HG03103 (cell line): ENCODE measurements at regions not wholly inside any gene's neighbourhood (a gene's known extent, or its start where the extent isn't known, plus 50 kb on each side); places are given as distances from the start of the nearest gene placed in this dataset.
"Not testable (repeated sequence)": the region's sequence is repeated elsewhere in the genome, so short reads cannot be mapped to it uniquely, and the experiment has no call there.

Experiments used
- ATAC-seq: cut with Tn5 transposase; IDR thresholded peaks from one replicate; pipeline ENCODE4 v1.9.1; 2021; ENCODE audit warnings: low read depth; ENCODE audit not compliant: unreplicated experiment

DNA sequence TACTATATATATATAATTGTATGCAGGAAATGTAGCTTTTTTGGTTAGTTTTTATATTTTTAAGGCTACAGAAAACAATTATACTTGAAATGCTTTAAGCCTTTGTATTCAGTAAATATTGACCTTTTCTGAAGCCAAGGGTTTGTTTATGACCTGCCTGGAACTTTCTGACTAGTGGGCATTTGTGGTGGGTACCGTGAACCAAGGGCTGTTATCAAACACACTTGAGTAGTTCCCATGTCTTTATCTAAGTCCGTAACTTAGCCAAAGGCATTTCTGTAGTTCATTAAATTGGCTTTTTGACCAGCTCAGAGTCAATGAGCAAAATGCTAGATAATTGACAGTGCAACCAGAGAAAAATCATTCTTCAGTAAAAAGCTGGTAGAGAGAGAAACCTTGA, 1444.2 kb upstream of the SLC10A2 start:
- ATAC-seq, result no peak

DNA sequence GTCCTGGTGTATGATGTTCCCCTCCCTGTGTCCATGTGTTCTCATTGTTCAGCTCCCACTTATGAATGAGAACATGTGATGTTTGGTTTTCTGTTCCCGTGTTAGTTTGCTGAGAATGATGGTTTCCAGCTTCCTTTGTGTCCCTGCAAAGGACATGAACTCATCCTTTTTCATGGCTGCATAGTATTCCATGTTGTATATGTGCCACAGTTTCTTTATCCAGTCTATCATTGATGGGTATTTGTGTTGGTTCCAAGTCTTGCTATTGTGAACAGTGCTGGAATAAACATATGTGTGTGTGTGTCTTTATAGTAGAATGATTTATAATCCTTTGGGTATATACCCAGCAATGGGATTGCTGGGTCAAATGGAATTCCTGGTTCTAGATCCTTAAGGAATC, 1427.3 kb upstream of the SLC10A2 start:
- not testable (repeated sequence) for ATAC-seq

DNA sequence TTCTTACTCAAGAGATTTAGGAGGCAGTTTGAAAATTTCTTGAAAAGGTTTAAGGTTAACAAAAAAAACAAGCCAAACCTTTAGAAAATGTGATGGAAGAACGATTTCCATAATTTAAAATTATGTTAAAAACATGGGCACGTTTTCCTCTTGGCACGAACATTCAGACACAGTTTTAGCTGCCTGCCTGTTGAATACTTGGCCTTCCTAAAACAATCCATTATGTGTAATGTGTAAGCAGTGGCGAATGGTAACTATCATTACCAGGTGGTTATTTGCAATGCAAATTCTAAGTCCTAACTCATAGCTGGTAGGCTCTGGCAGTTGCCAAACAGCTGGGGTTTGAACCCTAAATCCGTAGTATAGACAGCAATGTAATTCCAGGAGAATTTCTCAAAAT, 1425.7 kb upstream of the SLC10A2 start:
- ATAC-seq, result no peak

DNA sequence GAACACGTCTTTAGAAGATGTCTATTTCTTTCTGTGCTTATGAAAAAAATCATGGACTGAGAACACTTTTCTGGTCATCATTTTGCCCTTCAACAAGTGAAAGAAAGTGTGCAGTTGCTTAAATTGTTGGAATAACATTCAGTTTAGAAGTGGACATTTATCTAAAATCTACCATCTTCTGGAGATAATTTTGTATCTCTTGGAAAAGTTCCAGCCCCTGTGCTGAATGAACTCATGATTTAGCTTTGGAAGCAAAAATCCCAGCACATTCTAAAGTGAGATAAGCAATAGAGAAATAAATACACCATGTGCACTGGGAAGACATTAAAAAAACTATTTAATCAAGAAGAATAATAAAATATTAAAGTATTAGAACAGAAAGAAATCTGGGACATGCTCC, 1420.8 kb upstream of the SLC10A2 start:
- ATAC-seq, result no peak

DNA sequence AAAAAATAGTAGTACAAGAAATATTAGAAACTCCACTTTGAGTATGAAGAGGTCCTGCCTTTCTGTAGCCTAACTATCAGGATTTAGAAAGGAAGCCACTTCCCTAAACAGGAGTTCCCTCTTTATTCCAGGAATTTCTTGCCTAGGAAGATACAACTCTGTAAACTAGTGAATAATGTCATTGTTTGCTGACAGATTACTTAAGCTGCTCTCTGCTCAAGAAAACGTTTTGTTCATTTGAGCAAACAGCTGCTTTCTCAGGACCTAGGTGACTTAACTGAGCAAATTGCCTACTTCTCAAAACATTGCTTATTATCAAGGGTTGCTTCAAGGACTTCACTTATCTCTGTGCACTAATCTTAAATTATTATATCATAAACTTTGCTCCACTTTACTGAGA, 1419.4 kb upstream of the SLC10A2 start:
- no peak for ATAC-seq

DNA sequence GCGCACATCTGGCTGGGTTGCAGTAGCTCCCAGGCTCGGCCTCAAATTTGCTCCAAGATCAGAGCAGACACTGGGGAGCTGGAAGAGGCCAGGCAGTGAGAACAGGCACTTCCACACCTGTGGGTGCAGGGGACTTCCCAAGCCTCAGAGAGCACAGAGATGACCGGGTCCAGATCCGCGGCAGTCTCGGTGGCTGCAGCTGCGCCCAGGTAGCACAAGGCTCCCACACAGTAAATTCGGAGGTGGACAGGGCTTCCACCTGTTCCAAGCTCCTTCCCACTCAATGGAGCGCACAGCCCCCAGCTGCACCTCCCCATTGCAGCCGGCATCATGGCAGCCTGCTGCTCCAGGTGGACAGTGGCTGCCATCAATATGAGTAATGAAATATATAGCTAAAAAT, 1417.4 kb upstream of the SLC10A2 start:
- no peak for ATAC-seq

DNA sequence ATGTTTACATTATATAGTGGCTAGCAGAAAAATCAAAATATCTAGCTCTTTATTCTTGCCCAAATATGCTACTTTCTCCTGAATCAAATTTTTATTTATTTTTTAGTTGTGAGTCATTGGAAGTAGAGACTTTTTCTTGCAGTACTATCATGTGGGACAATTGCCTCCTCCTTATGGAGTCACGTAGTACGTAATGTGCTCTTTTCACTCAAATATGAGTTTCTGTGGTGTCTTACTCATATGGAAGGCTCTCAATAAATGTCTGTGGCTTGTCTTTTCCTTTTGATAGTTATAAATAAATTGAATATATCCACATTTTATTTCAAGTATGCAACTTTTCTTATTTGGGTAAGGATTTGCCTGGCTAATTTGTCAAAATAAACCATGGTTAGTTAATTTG, 1411.0 kb upstream of the SLC10A2 start:
- no peak for ATAC-seq

DNA sequence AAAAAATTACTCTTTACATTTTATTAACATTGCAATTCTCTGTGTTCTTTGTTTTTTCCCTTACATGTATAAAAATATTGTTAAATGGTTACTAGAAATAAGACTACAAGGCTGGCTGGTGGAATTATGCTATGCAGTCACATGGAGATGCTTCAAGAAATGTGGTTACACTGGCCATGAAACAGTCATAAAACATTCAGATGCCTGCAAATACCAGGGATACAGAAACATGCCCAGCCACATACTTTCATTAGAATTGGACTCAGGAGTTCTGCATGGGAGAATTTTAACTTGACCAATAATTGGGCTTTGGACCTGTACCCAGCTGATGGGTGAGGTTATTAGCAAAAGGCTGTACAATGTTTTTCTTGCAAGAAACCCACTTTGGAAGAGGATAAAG, 1407.7 kb upstream of the SLC10A2 start:
- no peak for ATAC-seq

DNA sequence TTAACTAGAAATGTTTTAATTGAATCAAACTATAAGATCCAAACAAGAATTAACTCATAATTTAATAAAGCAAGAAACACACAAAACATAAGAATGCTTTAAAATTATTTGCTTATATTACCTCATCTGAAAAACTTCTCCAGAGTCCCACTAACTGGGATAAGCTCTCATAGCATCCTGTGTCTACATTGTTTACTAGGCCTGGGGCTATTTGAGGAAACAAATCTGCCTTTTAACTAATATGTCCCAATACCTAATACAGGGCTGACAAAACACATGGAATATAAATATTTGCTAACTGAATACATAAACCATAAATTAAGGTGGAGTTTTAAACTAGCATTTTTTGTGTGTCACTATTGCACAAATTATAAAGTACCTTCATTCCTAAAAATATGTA, 1399.8 kb upstream of the SLC10A2 start:
- ATAC-seq, result no peak

DNA sequence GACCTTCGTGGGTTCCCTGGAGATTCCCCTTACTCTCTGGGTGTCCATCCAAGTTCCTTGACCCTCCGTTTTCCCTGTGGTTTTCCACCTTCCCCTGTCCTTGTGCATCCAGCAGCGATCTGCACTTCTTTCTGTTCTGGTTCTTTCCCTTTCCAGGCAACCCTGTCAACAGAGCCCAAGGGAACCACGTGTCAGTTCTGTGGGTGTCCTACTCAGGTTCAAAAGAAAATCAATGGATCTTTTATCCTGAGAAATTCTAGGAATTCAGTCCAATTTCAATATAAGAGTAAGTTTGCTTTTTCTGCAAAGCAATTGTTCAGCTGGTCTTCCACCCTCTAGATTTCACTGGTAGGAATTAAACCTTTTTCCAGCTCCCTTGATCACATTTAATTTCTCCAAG, 1394.8 kb upstream of the SLC10A2 start:
- no peak for ATAC-seq

DNA sequence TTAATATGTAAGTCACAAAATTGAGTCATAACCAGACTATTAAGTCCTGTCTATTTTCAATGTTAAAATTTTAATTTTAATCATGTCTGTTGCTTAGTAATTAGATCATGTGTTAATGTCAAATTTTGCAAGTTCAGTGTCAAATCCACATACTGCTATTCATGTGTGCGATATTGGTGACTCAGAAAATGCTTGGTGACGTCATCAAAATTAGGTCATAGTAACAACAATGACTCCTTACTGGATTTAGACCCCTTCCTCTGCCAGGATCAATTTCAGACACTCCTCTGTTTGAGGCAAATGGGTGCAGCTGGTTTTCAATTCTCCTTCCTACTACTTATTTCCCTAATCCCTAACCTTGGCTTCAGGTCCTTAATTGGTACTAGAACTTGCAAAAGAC, 1394.3 kb upstream of the SLC10A2 start:
- no peak for ATAC-seq

DNA sequence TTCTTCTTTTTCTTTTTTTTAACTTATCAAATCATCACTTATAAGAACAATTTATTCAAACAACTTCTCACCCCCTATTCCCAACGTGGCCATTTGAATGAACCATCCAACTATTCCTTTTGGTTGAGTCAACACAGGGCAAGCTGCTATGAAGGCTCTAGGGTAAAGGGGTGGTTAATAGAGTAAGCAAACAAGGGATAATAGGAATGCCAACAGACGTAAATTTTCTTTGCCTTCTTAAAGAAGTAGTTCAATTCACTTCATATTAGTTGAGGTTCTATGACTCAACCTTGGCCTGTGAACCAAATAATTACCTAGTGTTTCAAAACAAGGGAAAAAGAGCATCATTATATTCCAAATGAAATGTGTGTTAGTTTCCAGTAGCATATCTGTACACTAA, 1383.8 kb upstream of the SLC10A2 start:
- no peak for ATAC-seq

DNA sequence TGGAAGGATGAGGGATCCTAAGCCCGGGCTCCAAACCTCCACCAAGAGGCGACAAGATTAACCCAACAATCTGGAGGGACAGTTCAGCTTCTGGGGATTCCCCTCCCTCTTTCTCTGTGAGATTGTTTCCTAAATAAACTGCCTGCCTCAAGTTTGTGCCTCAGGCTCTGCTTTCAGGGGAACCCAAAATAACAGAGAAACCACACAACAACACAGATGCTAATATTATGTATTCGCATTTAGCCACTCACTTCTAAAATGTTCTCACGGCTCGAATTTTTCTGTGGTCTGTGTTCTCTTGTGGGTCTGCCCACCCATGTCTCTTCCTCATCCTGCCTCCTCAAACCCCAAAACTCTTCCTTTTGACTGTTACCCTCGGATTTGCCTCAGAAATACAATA, 1381.1 kb upstream of the SLC10A2 start:
- ATAC-seq, result no peak

DNA sequence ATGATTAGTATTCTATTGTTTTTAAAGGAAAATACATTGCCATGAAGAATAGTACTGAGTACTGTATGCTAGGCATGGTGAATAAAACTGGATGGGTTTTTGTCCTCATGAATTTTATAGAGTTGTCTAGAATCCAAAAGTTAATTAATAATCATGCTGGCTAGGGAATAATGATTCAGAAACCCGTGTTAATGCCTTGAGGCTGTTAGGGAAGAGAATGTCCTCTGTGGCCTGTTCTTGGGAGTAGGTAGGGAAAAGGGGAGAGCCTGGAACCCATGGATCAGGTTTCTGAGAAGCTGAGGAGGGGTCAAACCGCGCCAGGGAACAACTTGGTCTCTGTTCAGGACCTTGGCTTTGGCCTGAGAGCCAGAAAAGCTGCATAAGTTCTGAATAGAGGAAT, 1376.3 kb upstream of the SLC10A2 start:
- no peak for ATAC-seq

DNA sequence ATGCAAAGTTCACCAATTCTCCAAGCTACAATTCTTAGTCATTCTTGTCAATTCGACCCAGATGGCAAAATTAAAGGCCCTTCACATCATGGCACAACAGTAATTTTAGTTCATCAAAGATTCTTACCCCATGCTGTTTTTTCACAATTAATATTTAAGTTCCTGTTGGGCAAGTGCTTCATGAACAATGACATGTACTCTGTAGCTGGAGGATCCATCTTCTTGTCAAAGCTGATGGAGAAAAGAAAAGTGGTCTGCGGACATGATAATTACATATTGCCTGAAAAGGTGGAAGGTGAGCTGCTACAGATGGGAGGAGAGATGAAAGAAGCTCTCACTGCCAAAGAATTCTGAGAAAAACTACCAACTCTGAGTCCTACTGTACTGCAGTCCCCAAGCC, 1370.3 kb upstream of the SLC10A2 start:
- ATAC-seq, result no peak

DNA sequence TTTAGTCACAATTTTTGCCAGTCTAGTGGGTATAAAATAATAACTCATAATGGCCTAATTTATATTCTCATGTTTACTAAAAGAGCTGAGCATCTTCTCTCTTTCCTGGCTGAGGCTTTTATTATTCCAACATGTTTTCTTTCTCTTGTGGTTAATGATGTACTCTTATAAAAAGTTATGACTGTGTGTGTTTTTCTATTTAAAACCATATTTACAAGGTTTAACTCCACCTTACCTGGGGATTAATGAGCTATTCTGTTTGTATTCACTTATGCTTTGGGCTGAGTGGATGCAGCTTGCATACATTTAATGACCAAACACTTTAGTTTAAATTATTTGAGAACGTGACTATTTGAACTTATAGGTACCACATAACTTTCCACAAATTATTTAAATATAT, 1365.7 kb upstream of the SLC10A2 start:
- ATAC-seq, result no peak

DNA sequence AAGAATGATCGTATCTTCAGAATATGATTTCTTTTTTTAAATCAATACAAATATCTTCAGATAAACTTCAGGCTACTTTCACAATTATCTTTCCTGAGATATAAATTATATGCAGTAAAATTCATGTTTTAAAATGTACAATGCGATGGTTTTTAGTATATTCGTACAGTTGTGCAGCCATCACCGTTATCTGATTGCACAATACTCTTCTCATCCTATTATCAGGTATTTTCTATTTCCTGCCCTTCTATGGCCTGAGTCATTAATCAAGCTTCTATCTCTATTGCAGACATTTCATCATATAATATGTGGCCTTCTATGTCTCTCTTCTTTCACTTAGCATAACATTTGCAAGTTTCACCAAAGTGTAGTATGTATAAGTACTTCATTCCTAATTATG, 1360.2 kb upstream of the SLC10A2 start:
- no peak for ATAC-seq

DNA sequence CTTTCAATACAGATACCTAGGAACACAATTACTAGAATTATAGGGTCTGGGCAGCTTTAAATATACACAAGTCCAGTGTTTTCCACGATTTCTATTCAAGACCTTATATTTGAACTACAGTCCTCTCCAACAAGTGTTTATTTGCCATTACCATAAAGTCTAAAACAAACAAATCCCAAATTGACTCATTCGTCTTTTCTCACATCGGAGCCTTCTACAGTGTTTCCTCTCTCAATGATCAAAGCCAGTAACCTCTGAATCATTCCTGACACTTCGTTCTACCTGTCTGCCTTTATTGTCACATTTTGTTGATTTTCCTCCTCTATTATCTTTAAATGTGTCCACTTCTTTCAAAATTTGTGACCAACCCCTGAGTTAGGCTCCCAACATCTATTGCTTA, 1356.5 kb upstream of the SLC10A2 start:
- no peak for ATAC-seq

DNA sequence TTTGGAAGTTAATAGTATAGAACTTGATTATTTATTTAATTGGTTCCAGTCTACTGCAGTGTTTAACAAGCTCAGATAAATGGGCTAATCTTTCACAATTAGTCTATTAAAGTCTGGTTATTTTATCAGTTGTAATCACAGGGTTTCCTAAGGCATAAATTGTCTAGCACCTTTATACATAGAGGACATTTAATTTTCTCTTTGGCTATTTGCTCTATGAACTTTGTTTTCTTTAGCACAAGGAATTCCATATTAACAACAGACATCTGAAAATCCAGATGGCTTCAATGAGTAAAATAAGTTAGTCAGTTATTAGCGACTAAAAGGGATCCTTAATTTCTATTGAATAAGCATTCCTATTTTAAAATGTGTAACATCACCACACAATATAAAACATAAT, 1350.8 kb upstream of the SLC10A2 start:
- no peak for ATAC-seq

DNA sequence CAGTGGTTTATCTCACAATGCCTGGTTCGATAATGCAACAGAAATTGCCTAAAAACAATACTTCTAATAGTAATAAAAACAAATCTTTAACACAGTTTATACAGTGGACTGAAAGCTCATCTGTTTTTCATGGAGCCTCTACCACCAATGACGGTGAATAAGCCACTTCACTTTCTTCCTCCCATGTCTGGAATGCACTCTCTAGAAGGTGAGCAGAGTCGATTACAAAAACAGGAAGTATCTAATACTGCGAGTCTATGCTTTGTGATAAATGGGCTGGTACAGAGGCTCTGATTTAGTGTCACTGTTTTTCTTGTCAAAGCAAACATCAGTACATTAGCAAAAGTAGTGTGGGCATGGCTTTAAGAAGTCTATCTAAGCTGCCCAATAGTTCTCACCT, 1348.6 kb upstream of the SLC10A2 start:
- no peak for ATAC-seq

DNA sequence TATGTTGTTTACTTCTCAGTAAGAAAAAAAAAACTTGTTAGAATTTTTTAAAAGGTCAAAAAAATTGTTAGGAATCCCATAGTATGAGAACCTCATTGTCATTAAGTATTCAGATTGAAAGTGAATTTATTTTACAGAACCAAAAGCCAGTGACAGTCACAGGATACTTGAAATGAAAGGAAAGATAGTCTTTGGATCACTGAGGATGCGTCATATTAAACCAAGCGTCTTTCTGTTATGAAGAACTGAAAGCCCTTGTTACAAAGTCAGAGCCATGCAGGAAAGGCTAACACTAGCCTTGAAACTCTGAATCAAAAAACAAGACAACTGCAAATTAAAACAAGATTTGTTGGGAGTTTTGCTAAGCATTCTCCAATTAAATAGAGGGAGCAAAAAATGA, 1348.0 kb upstream of the SLC10A2 start:
- no peak for ATAC-seq

DNA sequence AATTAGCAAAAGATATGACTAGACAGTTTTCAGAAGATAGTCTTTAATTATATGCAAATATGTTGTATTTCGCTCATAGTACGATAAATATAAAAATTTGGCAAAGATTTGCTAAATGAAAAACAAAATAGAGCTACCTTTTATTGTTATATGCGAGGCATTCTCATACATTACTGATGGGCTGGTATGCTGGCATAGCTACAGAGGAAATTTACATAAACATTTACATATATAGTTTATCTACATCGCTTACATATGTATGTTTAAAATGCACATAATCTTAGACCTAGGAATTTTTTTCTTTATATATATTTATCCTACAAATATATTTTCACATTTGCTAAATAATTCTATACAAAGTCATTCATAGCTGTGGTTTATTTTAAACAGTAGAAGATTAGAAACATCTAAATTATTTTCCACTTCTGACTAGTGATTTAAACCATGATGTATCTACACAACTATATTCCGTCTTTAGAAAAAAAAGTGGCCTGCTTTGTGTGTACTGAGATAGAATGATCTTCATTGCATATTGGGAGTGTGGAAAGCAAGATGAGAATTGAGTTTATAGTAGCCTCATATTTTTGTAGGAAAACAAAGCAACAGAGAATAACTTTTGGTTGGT, 1345.0 kb upstream of the SLC10A2 start:
- no peak for ATAC-seq

DNA sequence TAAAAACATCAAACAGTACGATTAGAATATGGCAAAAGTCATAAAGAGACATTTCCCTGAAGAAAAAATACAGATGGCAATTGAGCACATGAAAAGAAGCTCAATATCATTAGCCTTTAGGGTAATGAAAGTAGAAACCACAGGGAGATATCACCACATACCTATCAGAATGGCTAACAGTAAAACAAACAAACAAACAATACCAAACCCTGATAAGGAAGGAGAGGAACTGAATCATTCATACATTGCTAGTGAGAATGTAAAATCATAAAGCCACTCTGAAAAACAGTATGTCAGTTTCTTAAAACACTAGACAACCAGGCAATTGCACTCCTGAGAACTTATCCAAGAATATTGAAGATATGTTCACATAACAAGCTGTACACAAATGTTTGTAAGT, 1342.5 kb upstream of the SLC10A2 start:
- no peak for ATAC-seq
